HepG2 (cell line): ENCODE measurements at regions not wholly inside any gene's neighbourhood (a gene's known extent, or its start where the extent isn't known, plus 50 kb on each side); places are given as distances from the start of the nearest gene placed in this dataset.

Source experiments
- ATAC-seq: fragments of 200-7000 bp; cut with Tn5 transposase; 3 replicates; pipeline ENCODE4 v1.9.1; 2020; ENCODE audit warnings: mild to moderate bottlenecking, moderate library complexity
- BruUV-seq: library from RNA; stranded (reverse); fragments of 400-500 nt; replicated peaks from 2 replicates; lab custom pipeline; 2021; lab: Mats Ljungman, UMichigan
- CTCF ChIA-PET: fragments of 300-600 bp; formaldehyde crosslinking; extraction: SDS; loops from one replicate; lab custom pipeline; 2021; ENCODE audit warnings: low total read pairs, inconsistent platforms, low intra/inter-chr PET ratio; lab: Yijun Ruan, JAX
- POLR2A ChIA-PET: fragments of 350-600 bp; sonication (Branson Sonifier 250); formaldehyde crosslinking; loops from one replicate; lab custom pipeline; 2020; ENCODE audit warnings: antibody characterized with exemption, inconsistent platforms; lab: Yijun Ruan, JAX
- DNase-seq: peaks from one replicate; pipeline ENCODE4 v3.0.0-alpha.2; 2015; ENCODE audit warnings: low spot score
- FAIRE-seq: peaks from 3 replicates; lab custom pipeline; 2011; peaks lifted over from hg19 to GRCh38; lab: Jason Lieb, UNC
- H2AFZ ChIP-seq: one replicate; pipeline ENCODE4 v1.6.1; 2011; ENCODE audit warnings: low read length, inconsistent platforms
- H3K27ac ChIP-seq: fragments of 300-600 bp; 3 replicates; pipeline ENCODE4 v1.8.0; 2011; ENCODE audit warnings: mixed run types, mild to moderate bottlenecking, mixed read lengths, low read length, inconsistent platforms; ENCODE audit not compliant: insufficient read depth; ENCODE audit errors: extremely low read length
- H3K27me3 ChIP-seq, 2 experiments: fragments of 200-600 bp in 1 of 2; 2 replicates in 1 of 2; 3 replicates in 1 of 2; pipeline versions ENCODE4 v1.6.0 to v1.8.0; 2011; ENCODE audit warnings: low read length in 2 of 2, mild to moderate bottlenecking in 2 of 2, moderate library complexity in 2 of 2, inconsistent platforms in 1 of 2; ENCODE audit not compliant: insufficient read depth in 2 of 2, control insufficient read depth in 1 of 2
- H3K36me3 ChIP-seq, 2 experiments: fragments of 200-600 bp in 1 of 2; replicated peaks in 1 of 2; 2 replicates in 1 of 2; 3 replicates in 1 of 2; pipeline versions ENCODE4 v1.5.1 to v1.8.0; 2011; ENCODE audit warnings: low read length in 2 of 2, inconsistent platforms in 1 of 2; ENCODE audit not compliant: insufficient read depth in 2 of 2, control insufficient read depth in 1 of 2
- H3K4me1 ChIP-seq: 2 replicates; pipeline ENCODE4 v1.5.1; 2012; ENCODE audit warnings: low read length, inconsistent platforms; ENCODE audit not compliant: insufficient read depth
- H3K4me2 ChIP-seq: 2 replicates; pipeline ENCODE4 v1.6.0; 2011; ENCODE audit warnings: low read depth, low read length, inconsistent platforms
- H3K4me3 ChIP-seq, 3 experiments: fragments of 200-600 bp in 1 of 3; sonication (generic), shearing (Covaris generic) in 1 of 3; replicated peaks in 1 of 3; 2 replicates each; pipeline ENCODE4 v1.5.1; 2011 to 2016; ENCODE audit warnings: low read length in 3 of 3, inconsistent platforms in 2 of 3, low read depth in 2 of 3, mild to moderate bottlenecking in 2 of 3, control low read depth in 1 of 3, mixed read lengths in 1 of 3; ENCODE audit not compliant: insufficient read depth in 1 of 3
- H3K79me2 ChIP-seq: one replicate; pipeline ENCODE4 v1.6.1; 2011; ENCODE audit warnings: low read length, inconsistent platforms; ENCODE audit not compliant: insufficient read depth
- H3K9ac ChIP-seq: 2 replicates; pipeline ENCODE4 v1.6.0; 2011; ENCODE audit warnings: mild to moderate bottlenecking, low read depth, low read length, inconsistent platforms; ENCODE audit not compliant: insufficient read depth
- H3K9me3 ChIP-seq: 2 replicates; pipeline ENCODE4 v1.5.1; 2012; ENCODE audit warnings: mild to moderate bottlenecking, low read length
- H4K20me1 ChIP-seq: 2 replicates; pipeline ENCODE4 v1.6.0; 2011; ENCODE audit warnings: inconsistent platforms, mild to moderate bottlenecking, low read length, moderate library complexity; ENCODE audit not compliant: insufficient read depth
- AKAP8 ChIP-seq: sonication (generic); formaldehyde crosslinking; IDR thresholded peaks from 2 replicates; pipeline ENCODE4 v1.5.1; 2020; ENCODE audit warnings: mild to moderate bottlenecking, missing genetic modification reagents
- KDM5A ChIP-seq: fragments of 200-600 bp; sonication (generic); IDR thresholded peaks from 2 replicates; pipeline ENCODE4 v1.7.0; 2018; ENCODE audit warnings: antibody characterized with exemption, mild to moderate bottlenecking, low read length, borderline replicate concordance
- KDM6A ChIP-seq: IDR thresholded peaks from 2 replicates; pipeline ENCODE4 v1.6.1; 2016; ENCODE audit warnings: low read depth
- MAFF ChIP-seq: IDR thresholded peaks from 2 replicates; pipeline ENCODE4 v1.6.1; 2011; ENCODE audit warnings: low read depth, low read length, improper control_type of control experiment
- NFIB ChIP-seq: sonication (generic); formaldehyde crosslinking; IDR thresholded peaks from 2 replicates; pipeline ENCODE4 v1.9.0; 2021; ENCODE audit warnings: missing genetic modification reagents, mild to moderate bottlenecking, borderline replicate concordance
- SMAD3 ChIP-seq: sonication (generic); formaldehyde crosslinking; IDR thresholded peaks from 2 replicates; pipeline ENCODE4 v1.4.0; 2020; ENCODE audit warnings: missing genetic modification reagents
- TBX3 ChIP-seq: fragments of 450-650 bp; IDR thresholded peaks from 2 replicates; pipeline ENCODE4 v1.6.1; 2017; ENCODE audit warnings: antibody characterized with exemption, mild to moderate bottlenecking, inconsistent platforms, borderline replicate concordance
- ZBTB1 ChIP-seq: sonication (generic); formaldehyde crosslinking; IDR thresholded peaks from 2 replicates; pipeline ENCODE4 v1.4.0; 2020; ENCODE audit warnings: missing genetic modification reagents, borderline replicate concordance
- ZFP82 ChIP-seq: sonication (generic); formaldehyde crosslinking; IDR thresholded peaks from 2 replicates; pipeline ENCODE4 v1.5.1; 2020; ENCODE audit warnings: mild to moderate bottlenecking, missing genetic modification reagents, borderline replicate concordance
- ZNF251 ChIP-seq: sonication (generic); formaldehyde crosslinking; IDR thresholded peaks from 2 replicates; pipeline ENCODE4 v1.9.0; 2021; ENCODE audit warnings: mild to moderate bottlenecking, missing genetic modification reagents
- ZNF260 ChIP-seq: sonication (generic); formaldehyde crosslinking; IDR thresholded peaks from 2 replicates; pipeline ENCODE4 v1.4.0; 2020; ENCODE audit warnings: missing genetic modification reagents, low read depth, mild to moderate bottlenecking, borderline replicate concordance
- ZNF674 ChIP-seq: sonication (generic); formaldehyde crosslinking; IDR thresholded peaks from 2 replicates; pipeline ENCODE4 v1.5.0; 2020; ENCODE audit warnings: low read depth, mild to moderate bottlenecking, missing genetic modification reagents
- ZNF776 ChIP-seq: sonication (generic); formaldehyde crosslinking; IDR thresholded peaks from 2 replicates; pipeline ENCODE4 v1.4.0; 2020; ENCODE audit warnings: mild to moderate bottlenecking, missing genetic modification reagents
- ZNF780A ChIP-seq: sonication (generic); formaldehyde crosslinking; IDR thresholded peaks from 2 replicates; pipeline ENCODE4 v1.8.0; 2022; ENCODE audit warnings: mild to moderate bottlenecking, missing genetic modification reagents, moderate library complexity
- ZNF782 ChIP-seq: sonication (generic); formaldehyde crosslinking; IDR thresholded peaks from 2 replicates; pipeline ENCODE4 v1.4.0; 2020; ENCODE audit warnings: missing genetic modification reagents, mild to moderate bottlenecking, borderline replicate concordance
- WGBS: methylation state at CpG from one replicate; pipeline ENCODE4 v1.1.6; 2017; ENCODE audit warnings: low lambda C conversion rate; 5-methylcytosine and 5-hydroxymethylcytosine counted together
- in situ Hi-C: cut with HindIII; loops from 2 replicates; pipeline ENCODE4 v1.10.0; 2017; ENCODE audit warnings: low pct_unique_long_range_greater_than_20kb; ENCODE audit not compliant: extremely low pct_ligation_motif_present
- intact Hi-C: fragments of 100-400 bp; cut with micrococcal nuclease; formaldehyde crosslinking; loops from one replicate; pipeline ENCODE4 v1.10.0; 2022; ENCODE audit not compliant: unreplicated experiment

DNA sequence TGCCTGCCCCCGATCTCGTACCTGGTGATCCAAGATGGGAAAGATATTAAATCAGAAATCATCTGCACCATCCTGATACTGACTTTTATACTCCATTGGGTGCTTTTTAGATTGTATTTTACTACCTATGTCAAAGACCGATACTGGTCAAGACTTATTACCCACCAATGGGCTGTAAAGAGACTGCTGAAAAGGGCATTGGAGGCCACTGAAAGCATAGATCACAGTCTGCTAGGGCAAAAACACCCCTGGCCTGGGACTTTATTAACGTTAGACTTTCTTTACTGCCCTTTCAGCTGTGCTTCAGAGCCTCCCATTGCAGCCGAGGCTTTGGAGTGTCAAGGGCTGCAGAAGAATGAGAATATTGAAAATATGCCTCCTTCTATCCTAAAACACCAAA is 472.8 kb upstream of the DDX18 start:
- no peak for FAIRE-seq
- H3K9me3 ChIP-seq = 0 out of 2 replicates have a peak, but pooled peaks cover 5% of the 10 kb centered on the region
- no peaks in the 10 kb centered on the region for H3K36me3 ChIP-seq
- no peak overlapping the region for H2AFZ ChIP-seq
- ATAC-seq = no peak
- no peak for DNase-seq
- no peaks in the 10 kb centered on the region for H4K20me1 ChIP-seq
- no TSS peak for BruUV-seq
- H3K4me3 ChIP-seq = no peak overlapping the region
- no peak overlapping the region for H3K9ac ChIP-seq
- H3K4me2 ChIP-seq = no peak overlapping the region
- POLR2A ChIA-PET = no interaction called here
- CTCF ChIA-PET = no interaction called here
- H3K27ac ChIP-seq = no peak overlapping the region
- no peaks in the 10 kb centered on the region for H3K79me2 ChIP-seq
- TF ChIP-seq KDM5A (no peak), ZNF776 (no peak), SMAD3 (no peak), TBX3 (no peak), ZNF674 (no peak), MAFF (no peak), AKAP8 (CRISPR knock-in tag) (no peak), ZNF780A (no peak), NFIB (CRISPR knock-in tag) (no peak), KDM6A (CRISPR knock-in tag) (no peak)
- no peaks in the 10 kb centered on the region for H3K4me1 ChIP-seq
- no peaks in the 10 kb centered on the region for H3K27me3 ChIP-seq
- 8% methylated on average over 5 of the region's 5 CpGs for WGBS
- in situ Hi-C loops (no loop called here), intact Hi-C loops (no loop called here)

DNA sequence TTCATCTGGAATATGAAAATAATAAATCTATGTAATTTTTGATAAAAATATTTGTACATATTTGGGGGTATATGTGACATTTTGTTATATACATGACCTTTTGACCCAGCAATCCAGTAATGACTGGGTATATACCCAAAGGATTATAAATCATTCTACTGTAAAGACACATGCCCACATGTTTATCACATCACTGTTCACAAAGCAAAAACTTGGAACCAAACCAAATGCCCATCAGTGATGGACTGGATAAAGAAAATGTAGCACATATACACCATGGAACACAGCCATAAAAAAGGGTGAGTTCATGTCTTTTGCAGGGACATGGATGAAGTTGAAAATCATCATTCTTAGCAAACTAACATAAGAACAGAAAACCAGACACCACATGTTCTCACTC is 472.1 kb upstream of the DDX18 start:
- DNase-seq (no peak), ATAC-seq (no peak), FAIRE-seq (no peak)
- TF ChIP-seq ZNF782 (CRISPR knock-in tag) (no peak), ZNF260 (CRISPR knock-in tag) (no peak), ZFP82 (no peak), ZNF251 (CRISPR knock-in tag) (no peak), ZBTB1 (CRISPR knock-in tag) (no peak)
- H3K4me2 ChIP-seq = no peak overlapping the region
- H3K4me3 ChIP-seq = no peak overlapping the region
- no peaks in the 10 kb centered on the region for H4K20me1 ChIP-seq
- no peak overlapping the region for H3K9ac ChIP-seq
- H3K27ac ChIP-seq = no peak overlapping the region
- CTCF ChIA-PET = no interaction called here
- no TSS peak for BruUV-seq
- H3K4me1 ChIP-seq = no peaks in the 10 kb centered on the region
- intact Hi-C loops = no loop called here
- no peak overlapping the region for H2AFZ ChIP-seq
- 0 out of 2 replicates have a peak, but pooled peaks cover 5% of the 10 kb centered on the region for H3K9me3 ChIP-seq
- no peaks in the 10 kb centered on the region for H3K36me3 ChIP-seq
- H3K27me3 ChIP-seq = no peaks in the 10 kb centered on the region
- in situ Hi-C loops = no loop called here
- POLR2A ChIA-PET = no interaction called here
- H3K79me2 ChIP-seq = no peaks in the 10 kb centered on the region
